GM19351 (cell line): ENCODE measurements at regions not wholly inside any gene's neighbourhood (a gene's known extent, or its start where the extent isn't known, plus 50 kb on each side); places are given as distances from the start of the nearest gene placed in this dataset.

Source experiments
- ATAC-seq: cut with Tn5 transposase; IDR thresholded peaks from one replicate; pipeline ENCODE4 v1.9.1; 2021; ENCODE audit warnings: mild to moderate bottlenecking, moderate library complexity; ENCODE audit not compliant: unreplicated experiment

DNA sequence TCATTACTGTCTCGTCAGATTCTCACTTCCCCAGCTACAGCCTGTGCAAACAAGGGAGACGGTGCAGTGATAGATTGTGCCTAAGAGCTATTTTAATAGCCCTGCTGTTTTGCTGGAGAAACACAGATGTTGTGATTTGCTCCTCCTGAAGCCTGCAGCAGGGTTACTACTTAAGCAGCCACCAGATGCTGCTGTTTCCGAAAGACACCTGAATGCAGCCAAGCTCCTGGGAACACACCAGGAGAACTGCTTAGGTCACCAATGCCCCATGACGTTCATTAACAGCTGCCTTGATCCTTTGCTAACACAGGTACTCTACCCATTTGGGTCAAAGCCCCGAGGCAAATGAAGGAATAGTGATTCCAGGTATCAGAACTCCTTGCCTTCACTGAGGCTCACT, 411.8 kb upstream of the DAB1 start:
- no peak for ATAC-seq

GRCh38 chr1:57833296-57833695, 409.4 kb upstream of the DAB1 start:
- no peak for ATAC-seq

DNA sequence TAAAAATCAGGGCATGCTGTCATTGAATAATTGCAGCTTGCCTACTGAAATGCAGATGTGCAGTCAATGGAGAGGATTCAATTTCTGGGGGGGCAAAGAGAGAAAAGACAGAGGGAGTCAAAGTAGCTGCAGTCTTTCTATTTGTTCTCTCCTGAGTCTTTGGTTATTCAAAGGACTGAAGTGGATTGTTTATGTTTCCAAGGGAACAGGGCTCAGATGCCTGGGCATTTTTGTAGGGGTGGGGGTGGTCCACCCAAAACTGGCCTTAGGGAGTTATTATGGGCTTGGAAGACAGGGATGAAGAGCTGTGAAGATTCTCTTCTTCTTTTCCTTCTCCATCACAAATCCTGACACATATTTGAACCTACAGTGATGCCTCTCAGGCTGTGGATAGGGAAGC, 408.8 kb upstream of the DAB1 start:
- ATAC-seq, result no peak

- no peak for ATAC-seq
These were observed 407.8 kb upstream of the DAB1 start for GRCh38 chr1:57831624-57832023.

DNA sequence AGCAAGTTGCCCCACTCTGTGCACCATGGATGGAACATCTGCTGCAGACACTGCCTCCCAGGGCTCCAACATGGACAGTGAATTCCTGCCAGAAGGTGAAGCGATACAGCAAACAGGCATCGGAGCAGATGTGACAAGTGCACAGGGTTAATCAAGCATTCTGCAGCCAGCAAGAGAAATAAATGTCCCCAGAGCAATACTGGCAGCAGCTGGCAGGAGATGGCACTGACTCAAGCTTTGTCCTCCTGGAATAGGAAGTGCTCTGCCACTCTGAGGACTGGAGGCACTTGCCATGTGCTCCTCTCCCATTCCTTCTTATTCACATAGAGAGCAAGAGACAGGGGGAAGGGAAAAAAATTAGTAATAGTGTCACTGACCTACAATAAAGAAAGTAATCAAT, 402.7 kb upstream of the DAB1 start:
- no peak for ATAC-seq

DNA sequence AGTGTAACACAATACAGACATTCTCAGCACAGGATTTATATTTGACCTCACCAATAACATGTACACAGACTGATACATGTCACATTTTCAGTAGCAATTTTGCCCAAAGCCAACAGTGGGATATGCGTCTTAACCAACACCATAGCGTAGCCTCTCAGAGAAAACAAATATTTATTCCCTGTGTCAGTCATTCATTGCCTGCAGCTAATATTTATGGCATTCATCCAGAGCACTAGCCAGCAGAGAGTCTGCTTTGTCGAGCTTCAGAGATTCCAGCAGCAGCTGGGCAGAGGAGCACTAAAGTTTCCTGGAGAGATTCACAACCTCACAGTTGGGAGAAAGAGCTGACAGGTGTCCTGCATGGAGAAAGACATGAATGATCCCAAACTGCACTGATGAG, 400.7 kb upstream of the DAB1 start:
- ATAC-seq, result no peak

GRCh38 chr1:57820356-57821095, 396.7 kb upstream of the DAB1 start:
- ATAC-seq, result no peak

GRCh38 chr1:57819893-57820292, 396.0 kb upstream of the DAB1 start:
- ATAC-seq, result no peak

- ATAC-seq, result no peak
These were observed 379.7 kb upstream of the DAB1 start for GRCh38 chr1:57803586-57803985.

DNA sequence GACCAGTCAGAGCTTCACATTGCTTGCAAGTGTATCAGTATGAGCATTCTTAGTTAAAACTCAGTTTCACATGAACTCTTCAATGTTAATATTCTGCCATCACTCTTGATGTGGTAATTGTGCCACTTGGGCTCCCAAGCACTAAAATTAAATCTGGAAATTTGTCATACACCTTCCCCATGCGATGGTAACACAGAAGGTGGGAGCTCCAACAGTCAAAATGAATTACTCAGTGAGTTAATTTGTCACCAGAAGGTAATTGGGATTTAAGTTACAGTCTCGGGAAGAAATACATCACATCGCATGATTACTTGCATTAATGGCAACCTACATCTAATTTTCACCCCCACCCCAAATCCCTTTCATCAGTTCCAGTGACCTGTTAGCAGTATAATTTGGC, 376.5 kb upstream of the DAB1 start:
- no peak for ATAC-seq

GRCh38 chr1:57799490-57800115, 375.7 kb upstream of the DAB1 start:
- ATAC-seq, result no peak

GRCh38 chr1:57798543-57798942, 374.7 kb upstream of the DAB1 start:
- no peak for ATAC-seq

- no peak for ATAC-seq
These were observed 373.2 kb upstream of the DAB1 start for GRCh38 chr1:57797084-57797483.

DNA sequence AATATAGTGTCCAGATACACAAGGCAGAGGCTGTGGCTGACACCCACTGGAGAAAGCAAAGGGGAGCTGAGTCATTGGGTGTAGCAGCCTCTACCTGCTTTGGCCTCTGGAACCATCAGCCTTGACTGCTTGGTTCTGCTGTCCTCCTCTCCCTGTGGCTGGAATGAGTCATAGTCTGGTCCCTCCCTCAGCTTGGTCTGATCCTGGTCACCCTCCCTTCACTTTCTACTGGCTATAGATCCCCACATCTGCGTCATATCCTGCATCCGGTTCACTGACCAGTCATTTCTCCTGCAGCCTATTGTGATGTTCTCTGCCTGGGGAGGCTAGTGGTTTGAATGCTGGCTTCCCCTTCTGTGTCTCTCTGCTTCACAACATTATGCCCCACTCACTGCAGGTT, 372.8 kb upstream of the DAB1 start:
- ATAC-seq, result no peak

GRCh38 chr1:57795886-57796285, 372.0 kb upstream of the DAB1 start:
- no peak for ATAC-seq

GRCh38 chr1:57794078-57794477, 370.2 kb upstream of the DAB1 start:
- no peak for ATAC-seq

DNA sequence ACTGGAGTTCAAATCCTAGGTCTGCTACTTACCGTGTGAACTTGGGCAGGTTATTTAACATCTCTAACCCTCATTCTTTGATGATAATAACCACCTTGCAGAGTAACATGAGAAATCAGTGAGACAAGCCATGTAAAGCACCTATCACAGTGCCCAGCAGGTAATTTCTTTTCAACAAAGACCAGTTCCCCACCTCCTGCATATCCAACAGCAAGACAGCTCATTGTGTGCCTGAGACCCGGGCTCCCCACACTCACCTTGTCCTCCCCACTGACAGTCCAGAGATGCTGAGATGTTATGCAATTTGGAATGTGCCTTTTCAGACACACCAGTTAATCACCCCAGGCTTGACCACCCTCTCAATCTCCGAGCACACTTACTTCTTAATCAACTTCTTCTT, 367.6 kb upstream of the DAB1 start:
- ATAC-seq, result no peak

- no peak for ATAC-seq
These were observed 366.1 kb upstream of the DAB1 start for GRCh38 chr1:57789936-57790335.

- no peak for ATAC-seq
These were observed 364.5 kb upstream of the DAB1 start for GRCh38 chr1:57788313-57788712.

GRCh38 chr1:57784356-57784755, 360.5 kb upstream of the DAB1 start:
- no peak for ATAC-seq

GRCh38 chr1:57782357-57782756, 358.5 kb upstream of the DAB1 start:
- ATAC-seq, result no peak

DNA sequence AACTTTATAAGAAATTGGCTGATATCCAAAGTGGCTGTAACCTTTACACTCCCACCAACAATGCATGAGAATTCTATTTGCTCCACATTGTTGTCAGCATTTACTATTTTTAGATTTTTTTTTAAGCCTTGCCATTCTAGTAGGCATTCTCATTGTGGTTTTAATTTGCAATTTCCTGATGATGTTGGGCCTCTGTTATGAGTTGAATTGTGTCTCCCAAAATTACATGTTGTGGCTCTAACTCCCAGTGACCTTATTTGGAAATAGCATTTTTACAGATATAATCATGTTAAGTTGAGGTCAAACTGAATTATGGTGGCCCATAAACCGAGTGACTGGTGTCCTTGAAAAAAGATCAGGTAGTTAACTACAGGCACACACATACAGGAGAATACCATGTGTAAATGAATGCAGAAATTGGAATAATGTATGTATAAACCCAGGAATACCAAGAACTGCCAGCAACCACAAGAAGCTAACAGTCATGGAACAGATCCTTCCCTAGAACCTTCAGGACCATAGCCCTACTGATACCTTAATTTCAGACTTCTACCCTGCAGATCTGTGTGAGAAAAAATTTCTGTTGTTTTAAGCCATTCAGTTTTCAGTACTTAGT, 348.8 kb upstream of the DAB1 start:
- no peak for ATAC-seq
